Left lung (tissue), 4 donors: ENCODE measurements at regions not wholly inside any gene's neighbourhood (a gene's known extent, or its start where the extent isn't known, plus 50 kb on each side); places are given as distances from the start of the nearest gene placed in this dataset.

Experiments used
- ATAC-seq: fragments of 200-7000 bp; cut with Tn5 transposase; one replicate; pipeline ENCODE4 v1.9.1; 2020; ENCODE audit warnings: moderate library complexity
- DNase-seq, 4 donors: peaks; one replicate each; pipeline ENCODE4 v3.0.0-alpha.2; 2013 to 2020
- H3K27ac ChIP-seq, 2 donors: fragments of 200-600 bp; sonication (generic) in 1 of 2; one replicate each; pipeline versions ENCODE4 v1.5.0 to v1.8.0; 2020 to 2021
- H3K27me3 ChIP-seq, 2 donors: fragments of 200-600 bp; sonication (generic) in 1 of 2; one replicate each; pipeline versions ENCODE4 v1.5.0 to v1.8.0; 2020 to 2021
- H3K36me3 ChIP-seq, 2 donors: fragments of 200-600 bp; sonication (generic) in 1 of 2; one replicate each; pipeline versions ENCODE4 v1.5.0 to v1.8.0; 2020 to 2021
- H3K4me1 ChIP-seq, 2 donors: fragments of 200-600 bp; one replicate each; pipeline ENCODE4 v1.8.0; 2021
- H3K4me3 ChIP-seq, 2 donors: fragments of 200-600 bp; sonication (generic) in 1 of 2; one replicate each; pipeline versions ENCODE4 v1.5.0 to v1.8.0; 2020 to 2021; ENCODE audit warnings: mild to moderate bottlenecking in 1 of 2
- H3K9me3 ChIP-seq, 2 donors: fragments of 200-600 bp; sonication (generic) in 1 of 2; one replicate each; pipeline versions ENCODE4 v1.5.0 to v1.8.0; 2020 to 2021
- CTCF ChIP-seq, 2 donors: fragments of 200-600 bp; sonication (generic) in 1 of 2; IDR thresholded peaks; one replicate each; pipeline versions ENCODE4 v1.5.0 to v1.8.0; 2021; ENCODE audit warnings: antibody characterized with exemption in 2 of 2
- intact Hi-C, 2 donors: fragments of 100-400 bp; cut with DNase I; formaldehyde crosslinking; loops; one replicate each; pipeline versions ENCODE4 v1.11.2 to v1.14.2; 2022
- donor health status: DM: no; HTN: yes; CAD: no.
- donor health status: DM: no; HTN: no; CAD: no.

- no peaks in the 10 kb centered on the region for H3K36me3 ChIP-seq
- no peaks in the 10 kb centered on the region for H3K4me1 ChIP-seq
- no peaks in the 10 kb centered on the region for H3K27me3 ChIP-seq
- peaks cover 0 to 5% of the 10 kb centered on the region in 2 donors for H3K9me3 ChIP-seq
- DNase-seq: no peak
- H3K4me3 ChIP-seq: no peak overlapping the region
- intact Hi-C loops: no loop called here
- no peak for ATAC-seq
- no peak overlapping the region for H3K27ac ChIP-seq
- TF ChIP-seq CTCF (IDR thresholded peaks at IDR 0.05): no peak
These were observed 771.4 kb downstream of the AACS start for GRCh38 chr12:125836647-125837046.

GRCh38 chr12:125841332-125841731, 776.1 kb downstream of the AACS start:
- Histone ChIP-seq H3K27ac (no peak overlapping the region), H3K9me3 (peaks cover 0 to 5% of the 10 kb centered on the region in 2 donors), H3K27me3 (no peaks in the 10 kb centered on the region), H3K4me1 (no peaks in the 10 kb centered on the region), H3K36me3 (no peaks in the 10 kb centered on the region), H3K4me3 (no peak overlapping the region)
- no peak for TF ChIP-seq CTCF (IDR thresholded peaks at IDR 0.05)
- no peak for ATAC-seq
- no peak for DNase-seq
- intact Hi-C loops: no loop called here

- H3K4me1 ChIP-seq: no peaks in the 10 kb centered on the region
- H3K4me3 ChIP-seq: no peak overlapping the region
- intact Hi-C loops: no loop called here
- no peaks in the 10 kb centered on the region for H3K36me3 ChIP-seq
- H3K27ac ChIP-seq: no peak overlapping the region
- ATAC-seq (no peak), DNase-seq (no peak)
- H3K9me3 ChIP-seq: no peaks in the 10 kb centered on the region
- no peaks in the 10 kb centered on the region for H3K27me3 ChIP-seq
- no peak for TF ChIP-seq CTCF (IDR thresholded peaks at IDR 0.05)
These were observed 786.9 kb downstream of the AACS start for GRCh38 chr12:125852116-125852515.

- Histone ChIP-seq H3K9me3 (no peaks in the 10 kb centered on the region), H3K36me3 (no peaks in the 10 kb centered on the region), H3K4me3 (no peak overlapping the region), H3K27me3 (no peaks in the 10 kb centered on the region), H3K27ac (no peak overlapping the region), H3K4me1 (no peaks in the 10 kb centered on the region)
- no peak for TF ChIP-seq CTCF (IDR thresholded peaks at IDR 0.05)
- ATAC-seq (no peak), DNase-seq (no peak)
- intact Hi-C loops: no loop called here
These were observed 787.4 kb downstream of the AACS start for GRCh38 chr12:125852679-125853078.

GRCh38 chr12:125853670-125854069, 788.4 kb downstream of the AACS start:
- H3K4me1 ChIP-seq: no peaks in the 10 kb centered on the region
- H3K9me3 ChIP-seq: no peaks in the 10 kb centered on the region
- no peak for ATAC-seq
- intact Hi-C loops: no loop called here
- no peaks in the 10 kb centered on the region for H3K27me3 ChIP-seq
- no peaks in the 10 kb centered on the region for H3K36me3 ChIP-seq
- no peak overlapping the region for H3K4me3 ChIP-seq
- DNase-seq: no peak
- H3K27ac ChIP-seq: no peak overlapping the region
- TF ChIP-seq CTCF (IDR thresholded peaks at IDR 0.05): no peak
